ENCODE measurements at regions not wholly inside any gene's neighbourhood (a gene's known extent, or its start where the extent isn't known, plus 50 kb on each side); places are given as distances from the start of the nearest gene placed in this dataset.

- ChIA-PET POLR2A (ENCODE audit: unreplicated experiment) (no interaction called here), CTCF (no interaction called here)
- BruUV-seq (replicated peaks): no TSS peak
- H3K27me3 ChIP-seq (ENCODE audit: insufficient read depth, low read depth): no peaks in the 10 kb centered on the region
- no peak overlapping the region for H3K27ac ChIP-seq
- no peak for DNase-seq
- no peak overlapping the region for H2AFZ ChIP-seq
- no peaks in the 10 kb centered on the region for H3F3A ChIP-seq (ENCODE audit: insufficient read depth, low read depth)
- no peaks in the 10 kb centered on the region for H3K4me1 ChIP-seq (replicated peaks; ENCODE audit: insufficient read depth)
- no peak overlapping the region for H3K4me2 ChIP-seq
- no peaks in the 10 kb centered on the region for H3K9me3 ChIP-seq (ENCODE audit: insufficient read depth, low read depth)
- H3K4me3 ChIP-seq: no peak overlapping the region
- H4K20me1 ChIP-seq (ENCODE audit: insufficient read depth): no peaks in the 10 kb centered on the region
- H3K36me3 ChIP-seq (ENCODE audit: low read depth): no peaks in the 10 kb centered on the region
- TF ChIP-seq EZH2 (IDR thresholded peaks at IDR 0.05; ENCODE audit: low read depth) (no peak), CTCF (conservative IDR thresholded peaks at IDR 0.05) (no peak)
- H3K9me2 ChIP-seq (ENCODE audit: insufficient read depth): no peaks in the 10 kb centered on the region
- H3K79me2 ChIP-seq (ENCODE audit: low read depth): no peaks in the 10 kb centered on the region
- intact Hi-C loops (cut with micrococcal nuclease; ENCODE audit: unreplicated experiment): no loop called here
Observed at GRCh38 chr6:90765895-90766294, 179.0 kb upstream of the MAP3K7 start.

- Histone ChIP-seq H3K79me2 (ENCODE audit: low read depth) (no peaks in the 10 kb centered on the region), H2AFZ (no peak overlapping the region), H3F3A (ENCODE audit: insufficient read depth, low read depth) (no peaks in the 10 kb centered on the region), H3K27ac (no peak overlapping the region), H3K4me1 (replicated peaks; ENCODE audit: insufficient read depth) (no peaks in the 10 kb centered on the region), H3K27me3 (ENCODE audit: insufficient read depth, low read depth) (no peaks in the 10 kb centered on the region), H3K36me3 (ENCODE audit: low read depth) (no peaks in the 10 kb centered on the region), H4K20me1 (ENCODE audit: insufficient read depth) (no peaks in the 10 kb centered on the region), H3K4me2 (no peak overlapping the region), H3K9me3 (ENCODE audit: insufficient read depth, low read depth) (no peaks in the 10 kb centered on the region), H3K9me2 (ENCODE audit: insufficient read depth) (no peaks in the 10 kb centered on the region), H3K4me3 (no peak overlapping the region)
- intact Hi-C loops (cut with micrococcal nuclease; ENCODE audit: unreplicated experiment): no loop called here
- DNase-seq: no peak
- TF ChIP-seq EZH2 (IDR thresholded peaks at IDR 0.05; ENCODE audit: low read depth): no peak
- no peak for TF ChIP-seq CTCF (conservative IDR thresholded peaks at IDR 0.05)
- ChIA-PET CTCF (no interaction called here), POLR2A (ENCODE audit: unreplicated experiment) (no interaction called here)
- no TSS peak for BruUV-seq (replicated peaks)
Observed at GRCh38 chr6:90765491-90765890, 178.6 kb upstream of the MAP3K7 start.

- POLR2A ChIA-PET (ENCODE audit: unreplicated experiment): no interaction called here
- Histone ChIP-seq H3K4me3 (no peak overlapping the region), H3K9me3 (ENCODE audit: insufficient read depth, low read depth) (no peaks in the 10 kb centered on the region), H3K79me2 (ENCODE audit: low read depth) (no peaks in the 10 kb centered on the region), H3K4me2 (no peak overlapping the region), H3K27me3 (ENCODE audit: insufficient read depth, low read depth) (no peaks in the 10 kb centered on the region), H3K36me3 (ENCODE audit: low read depth) (no peaks in the 10 kb centered on the region), H3K4me1 (replicated peaks; ENCODE audit: insufficient read depth) (no peaks in the 10 kb centered on the region), H3F3A (ENCODE audit: insufficient read depth, low read depth) (no peaks in the 10 kb centered on the region), H3K27ac (no peak overlapping the region), H2AFZ (no peak overlapping the region), H4K20me1 (ENCODE audit: insufficient read depth) (no peaks in the 10 kb centered on the region), H3K9me2 (ENCODE audit: insufficient read depth) (no peaks in the 10 kb centered on the region)
- TF ChIP-seq CTCF (conservative IDR thresholded peaks at IDR 0.05) (no peak), EZH2 (IDR thresholded peaks at IDR 0.05; ENCODE audit: low read depth) (no peak)
- intact Hi-C loops (cut with micrococcal nuclease; ENCODE audit: unreplicated experiment): no loop called here
- DNase-seq: no peak
- no TSS peak for BruUV-seq (replicated peaks)
- CTCF ChIA-PET: no interaction called here
Observed at GRCh38 chr6:90764001-90764400, 177.1 kb upstream of the MAP3K7 start.
